Ascending aorta (tissue), 2 donors: ENCODE measurements at regions not wholly inside any gene's neighbourhood (a gene's known extent, or its start where the extent isn't known, plus 50 kb on each side); places are given as distances from the start of the nearest gene placed in this dataset.

ENCODE experiments used
- DNase-seq, 2 donors: peaks; one replicate each; pipeline ENCODE4 v3.0.0-alpha.2; 2019; ENCODE audit warnings: low spot score in 2 of 2
- H3K27ac ChIP-seq, 2 donors: fragments of 200-600 bp; sonication (generic); one replicate each; pipeline ENCODE4 v1.5.1; 2016 to 2017; ENCODE audit warnings: mild to moderate bottlenecking in 1 of 2
- H3K27me3 ChIP-seq: fragments of 200-600 bp; sonication (generic); one replicate; pipeline ENCODE4 v1.5.1; 2017
- H3K36me3 ChIP-seq, 2 donors: fragments of 200-600 bp; sonication (generic); one replicate each; pipeline ENCODE4 v1.5.1; 2016
- H3K4me1 ChIP-seq, 2 donors: fragments of 200-600 bp; sonication (generic); one replicate each; pipeline ENCODE4 v1.5.1; 2016 to 2017; ENCODE audit warnings: mild to moderate bottlenecking in 1 of 2
- H3K4me3 ChIP-seq, 2 donors: fragments of 200-600 bp; sonication (generic); one replicate each; pipeline ENCODE4 v1.5.1; 2016 to 2017; ENCODE audit warnings: mild to moderate bottlenecking in 1 of 2
- H3K9me3 ChIP-seq, 2 donors: fragments of 200-600 bp; sonication (generic); one replicate each; pipeline ENCODE4 v1.5.1; 2016
- intact Hi-C: fragments of 100-400 bp; cut with DNase I; formaldehyde crosslinking; loops from one replicate; pipeline ENCODE4 v1.15.1; 2023
- TF ChIP-seq, protein P1 (sequence below), 3 experiments: fragments of 200-600 bp in 2 of 3; fragments of 450-650 bp in 1 of 3; sonication (generic) in 2 of 3; IDR thresholded peaks; one replicate each; pipeline ENCODE4 v1.5.1; 2016 to 2019; ENCODE audit warnings: antibody characterized with exemption in 3 of 3, mild to moderate bottlenecking in 1 of 3, moderate library complexity in 1 of 3

DNA sequence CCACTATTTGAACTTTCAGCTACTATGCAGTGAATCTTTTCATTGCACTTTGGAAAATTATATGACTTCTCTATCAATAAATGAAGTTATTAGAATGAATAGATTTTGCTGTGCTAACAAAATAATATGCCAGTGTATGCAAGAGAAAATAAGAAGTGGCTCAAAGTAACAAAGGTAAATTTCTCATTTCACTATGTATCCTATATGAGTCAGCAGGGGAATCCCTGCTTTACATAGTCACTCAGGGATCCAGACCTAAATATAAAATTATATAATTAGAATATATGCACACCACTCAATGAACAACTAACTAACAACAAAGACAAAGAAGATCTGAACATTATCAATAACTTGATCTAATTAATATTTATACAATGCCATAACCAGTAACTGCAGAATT lies 390.8 kb upstream of the IRAK1BP1 start:
- no peak overlapping the region for H3K4me3 ChIP-seq
- TF ChIP-seq, protein P1, sequence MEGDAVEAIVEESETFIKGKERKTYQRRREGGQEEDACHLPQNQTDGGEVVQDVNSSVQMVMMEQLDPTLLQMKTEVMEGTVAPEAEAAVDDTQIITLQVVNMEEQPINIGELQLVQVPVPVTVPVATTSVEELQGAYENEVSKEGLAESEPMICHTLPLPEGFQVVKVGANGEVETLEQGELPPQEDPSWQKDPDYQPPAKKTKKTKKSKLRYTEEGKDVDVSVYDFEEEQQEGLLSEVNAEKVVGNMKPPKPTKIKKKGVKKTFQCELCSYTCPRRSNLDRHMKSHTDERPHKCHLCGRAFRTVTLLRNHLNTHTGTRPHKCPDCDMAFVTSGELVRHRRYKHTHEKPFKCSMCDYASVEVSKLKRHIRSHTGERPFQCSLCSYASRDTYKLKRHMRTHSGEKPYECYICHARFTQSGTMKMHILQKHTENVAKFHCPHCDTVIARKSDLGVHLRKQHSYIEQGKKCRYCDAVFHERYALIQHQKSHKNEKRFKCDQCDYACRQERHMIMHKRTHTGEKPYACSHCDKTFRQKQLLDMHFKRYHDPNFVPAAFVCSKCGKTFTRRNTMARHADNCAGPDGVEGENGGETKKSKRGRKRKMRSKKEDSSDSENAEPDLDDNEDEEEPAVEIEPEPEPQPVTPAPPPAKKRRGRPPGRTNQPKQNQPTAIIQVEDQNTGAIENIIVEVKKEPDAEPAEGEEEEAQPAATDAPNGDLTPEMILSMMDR (IDR thresholded peaks at IDR 0.05): no peak
- no peaks in the 10 kb centered on the region for H3K4me1 ChIP-seq
- no peaks in the 10 kb centered on the region for H3K36me3 ChIP-seq
- H3K9me3 ChIP-seq: no peaks in the 10 kb centered on the region
- no peaks in the 10 kb centered on the region for H3K27me3 ChIP-seq
- H3K27ac ChIP-seq: no peak overlapping the region
- no peak for DNase-seq
- intact Hi-C loops: no loop called here

DNA sequence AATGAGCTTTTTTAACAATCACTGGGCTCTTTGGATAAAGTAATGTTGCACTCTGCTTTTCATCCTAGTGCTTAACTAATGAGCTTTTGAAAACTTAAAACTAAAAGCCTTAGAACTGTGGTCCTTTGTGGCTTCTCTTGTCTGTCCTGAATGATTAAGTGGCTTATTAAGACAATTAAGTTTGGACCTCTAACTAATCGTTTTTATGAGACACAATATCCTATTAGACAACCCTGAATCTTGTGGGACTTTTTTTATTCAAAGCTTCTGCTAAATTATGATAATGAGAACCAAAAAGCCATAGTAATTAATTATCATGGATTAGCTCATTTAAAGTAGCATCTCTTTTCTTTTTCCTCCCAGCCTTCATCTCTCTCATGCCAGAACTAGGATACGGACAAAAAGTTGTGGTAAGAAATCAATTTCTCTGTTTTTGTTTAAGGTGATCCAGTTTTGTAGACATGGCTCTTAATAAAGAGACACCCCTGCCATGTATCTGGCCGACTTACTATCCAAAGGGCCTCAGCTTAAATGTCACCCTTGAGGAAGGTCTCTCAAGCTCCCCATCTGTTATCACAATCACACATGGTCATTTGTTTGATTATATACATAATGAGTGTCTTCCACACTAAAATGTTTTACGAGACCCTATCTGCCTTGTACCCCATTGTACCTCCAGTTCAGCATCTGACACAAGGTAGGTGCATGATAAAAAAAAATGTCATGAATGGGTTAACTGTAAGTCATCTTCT lies 384.4 kb upstream of the IRAK1BP1 start:
- intact Hi-C loops: no loop called here
- H3K36me3 ChIP-seq: no peaks in the 10 kb centered on the region

GRCh38 chr6:78483553-78484197 lies 383.7 kb upstream of the IRAK1BP1 start:
- Histone ChIP-seq H3K4me3 (no peak overlapping the region), H3K27me3 (no peaks in the 10 kb centered on the region), H3K27ac (no peak overlapping the region), H3K36me3 (no peaks in the 10 kb centered on the region), H3K9me3 (no peaks in the 10 kb centered on the region), H3K4me1 (no peaks in the 10 kb centered on the region)
- TF ChIP-seq, protein P1 (IDR thresholded peaks at IDR 0.05): no peak
- intact Hi-C loops: no loop called here
- DNase-seq: no peak

More for the DNA sequence above, 384.4 kb upstream of the IRAK1BP1 start:
- Histone ChIP-seq H3K4me1 (no peaks in the 10 kb centered on the region), H3K9me3 (no peaks in the 10 kb centered on the region), H3K4me3 (no peak overlapping the region), H3K27ac (no peak overlapping the region), H3K27me3 (no peaks in the 10 kb centered on the region)
- no peak for DNase-seq
- TF ChIP-seq, protein P1 (IDR thresholded peaks at IDR 0.05): no peak

- H3K9me3 ChIP-seq: no peaks in the 10 kb centered on the region
- no peak overlapping the region for H3K27ac ChIP-seq
- H3K4me3 ChIP-seq: no peak overlapping the region
- no peaks in the 10 kb centered on the region for H3K36me3 ChIP-seq
- no peak for DNase-seq
- intact Hi-C loops: no loop called here
- H3K4me1 ChIP-seq: no peaks in the 10 kb centered on the region
- H3K27me3 ChIP-seq: no peaks in the 10 kb centered on the region
- TF ChIP-seq, protein P1 (IDR thresholded peaks at IDR 0.05): no peak
Measured at GRCh38 chr6:78484198-78485064, 382.9 kb upstream of the IRAK1BP1 start.

- DNase-seq: no peak
- H3K27ac ChIP-seq: no peak overlapping the region
- H3K4me1 ChIP-seq: no peaks in the 10 kb centered on the region
- intact Hi-C loops: no loop called here
- no peaks in the 10 kb centered on the region for H3K27me3 ChIP-seq
- no peaks in the 10 kb centered on the region for H3K36me3 ChIP-seq
- TF ChIP-seq, protein P1 (IDR thresholded peaks at IDR 0.05): no peak
- H3K9me3 ChIP-seq: no peaks in the 10 kb centered on the region
- no peak overlapping the region for H3K4me3 ChIP-seq
Measured at GRCh38 chr6:78487401-78487800, 379.9 kb upstream of the IRAK1BP1 start.
